ENCODE measurements at regions not wholly inside any gene's neighbourhood (a gene's known extent, or its start where the extent isn't known, plus 50 kb on each side); places are given as distances from the start of the nearest gene placed in this dataset.
"Not testable (repeated sequence)": the region's sequence is repeated elsewhere in the genome, so short reads cannot be mapped to it uniquely, and the experiment has no call there.

DNA sequence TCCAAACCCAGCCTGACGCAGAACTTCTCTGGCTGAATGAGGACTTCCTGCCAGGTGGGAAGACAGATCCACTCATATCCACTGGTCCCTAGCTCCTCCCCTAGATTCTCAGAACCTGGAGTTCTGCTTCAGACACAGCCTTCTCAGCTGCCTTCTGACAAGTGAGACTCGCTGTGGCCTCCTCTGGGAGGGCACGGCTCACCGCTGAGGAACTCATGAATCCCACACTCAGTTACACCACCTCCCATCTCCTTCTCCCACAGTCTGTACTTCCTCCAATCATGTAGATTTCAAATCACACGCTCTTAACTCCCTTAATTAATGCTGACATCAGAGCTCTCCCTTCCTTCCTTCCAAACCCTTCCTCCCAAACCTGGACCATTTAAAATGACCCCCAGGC is 86.4 kb upstream of the TMEM45B start:
- no peak for DNase-seq (ENCODE audit: low read depth)

DNA sequence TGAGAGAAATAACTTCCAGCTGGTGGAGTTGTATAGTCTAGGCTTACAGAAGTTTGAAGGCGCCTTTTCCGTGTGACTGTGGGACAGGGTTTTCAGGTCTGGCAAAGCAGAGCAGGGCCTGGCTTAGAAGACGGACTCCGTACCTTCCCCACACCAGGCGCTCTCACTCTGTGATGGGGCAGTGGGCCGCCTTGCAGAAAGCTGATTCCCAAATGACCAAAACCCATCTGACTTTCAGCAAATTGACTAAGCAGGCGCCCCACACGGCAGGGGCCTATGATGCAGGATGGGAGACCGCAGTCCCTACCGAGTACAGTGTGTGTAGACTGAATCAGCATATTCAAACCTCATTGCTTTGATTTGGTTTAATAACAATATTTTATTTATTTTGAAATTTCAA is 85.8 kb upstream of the TMEM45B start:
- DNase-seq (ENCODE audit: low read depth): no peak

DNA sequence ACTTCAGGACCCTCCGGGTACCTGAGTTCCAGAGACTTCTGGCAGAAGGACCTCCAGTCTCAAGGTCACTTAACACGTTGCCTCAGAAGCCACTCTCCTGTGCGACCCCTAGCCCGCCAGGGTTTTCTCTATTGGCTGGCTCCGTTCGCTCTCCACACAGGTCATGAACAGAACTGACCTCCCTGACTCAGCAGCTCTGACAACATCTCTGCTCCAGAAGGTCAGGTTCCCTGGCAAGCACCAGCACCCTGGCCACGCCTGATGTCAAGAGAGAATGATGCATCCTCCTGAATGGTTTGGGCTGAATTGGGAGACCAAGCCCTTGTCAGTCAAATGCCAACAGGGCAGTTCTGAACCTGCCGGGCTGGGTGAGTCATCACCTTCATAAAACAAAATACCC is 84.3 kb upstream of the TMEM45B start:
- DNase-seq (ENCODE audit: low read depth): no peak

DNA sequence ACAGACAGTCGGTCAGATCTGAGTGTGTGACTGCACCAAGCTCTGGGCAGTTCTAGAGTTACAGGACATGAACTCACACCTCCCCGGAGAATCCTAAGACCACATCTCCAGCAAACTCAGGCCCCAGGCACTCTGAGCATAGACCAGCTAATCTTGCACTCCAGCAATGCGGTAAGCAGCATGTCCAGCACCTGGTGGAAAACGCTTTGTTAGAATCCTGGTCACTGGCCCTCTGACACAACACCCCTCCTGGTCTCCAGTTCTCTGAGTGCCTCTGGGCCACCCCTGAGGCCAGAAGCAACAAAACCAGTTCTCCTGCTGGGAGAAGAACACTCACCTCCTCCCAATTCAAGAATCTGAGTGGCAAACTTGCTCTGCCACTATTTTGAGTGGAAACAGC is 82.7 kb upstream of the TMEM45B start:
- no peak for DNase-seq (ENCODE audit: low read depth)

DNA sequence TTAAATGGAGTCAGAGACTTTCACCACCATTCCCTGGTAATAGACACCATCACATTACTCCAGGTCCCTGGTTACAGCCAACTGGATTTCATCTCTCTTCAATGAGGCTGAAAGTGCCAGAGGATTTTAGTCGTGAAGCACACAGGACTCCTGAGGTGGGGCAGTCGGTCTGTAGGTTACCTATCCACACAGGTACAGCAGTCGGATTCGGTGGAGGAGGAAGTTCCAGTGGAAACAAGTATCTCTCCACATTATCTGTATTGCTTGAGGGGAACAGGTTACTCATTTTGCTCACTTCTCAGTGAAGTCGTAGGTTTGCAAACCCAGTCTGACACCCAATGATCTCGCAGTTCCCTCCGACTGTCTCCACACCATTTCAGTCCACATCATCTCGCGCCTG is 82.3 kb upstream of the TMEM45B start:
- no peak for DNase-seq (ENCODE audit: low read depth)

DNA sequence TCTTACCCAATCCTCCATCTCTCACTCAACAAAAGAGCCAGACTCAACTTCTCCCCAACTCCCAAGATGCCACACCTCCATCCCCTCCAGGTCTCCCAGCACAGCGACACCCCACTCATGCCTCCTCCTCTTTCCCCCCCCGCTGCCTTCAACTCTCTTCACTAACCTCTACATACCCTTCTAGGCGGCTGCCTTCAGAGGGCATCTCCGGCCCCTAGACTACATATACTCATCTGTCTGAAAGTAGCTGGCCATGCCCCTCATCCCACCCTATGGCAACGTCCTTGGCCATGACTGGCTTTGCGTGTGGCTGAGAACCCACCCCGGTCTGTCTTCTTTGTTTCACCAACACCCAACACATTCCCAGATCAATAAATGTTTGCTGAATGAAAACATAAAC is 81.7 kb upstream of the TMEM45B start:
- DNase-seq (ENCODE audit: low read depth): no peak

DNA sequence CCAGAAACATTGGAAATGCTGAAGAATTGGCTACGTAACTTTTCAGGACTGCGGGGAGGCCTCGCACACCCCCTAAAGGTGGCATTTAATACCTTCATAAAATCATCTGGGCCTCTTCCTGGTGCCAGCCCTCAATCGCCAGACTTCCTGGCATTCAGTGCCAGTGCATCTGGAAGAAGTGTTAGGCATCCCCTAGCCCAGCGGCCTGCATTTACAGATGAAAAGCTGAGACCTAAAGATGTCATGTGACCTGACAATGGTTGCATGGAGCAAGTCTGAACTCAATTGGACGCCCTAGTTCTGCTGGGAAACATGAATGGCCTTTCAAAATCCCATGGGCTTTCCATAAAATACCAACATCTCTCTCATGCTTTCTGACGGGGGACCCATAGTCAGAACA is 81.0 kb upstream of the TMEM45B start:
- DNase-seq (ENCODE audit: low read depth): no peak

DNA sequence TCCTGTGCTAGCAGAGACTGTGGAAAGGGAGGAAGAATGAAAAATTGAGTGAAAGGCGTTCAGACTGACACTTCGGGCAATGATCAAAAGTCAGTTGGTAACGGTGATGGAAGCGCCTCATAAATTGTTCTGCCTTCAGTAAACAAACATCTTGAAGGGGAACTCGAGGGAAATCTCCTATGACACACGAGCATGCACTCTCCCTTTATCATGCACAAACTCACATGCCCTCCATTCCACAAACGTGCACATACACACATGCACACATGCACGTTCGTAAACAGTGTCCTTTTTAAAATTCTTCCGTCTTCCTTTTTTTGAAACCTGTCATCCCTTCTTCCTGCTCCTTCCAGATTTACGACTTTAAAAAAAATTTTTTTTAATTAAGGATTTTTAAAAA is 77.8 kb upstream of the TMEM45B start:
- no peak for DNase-seq (ENCODE audit: low read depth)

DNA sequence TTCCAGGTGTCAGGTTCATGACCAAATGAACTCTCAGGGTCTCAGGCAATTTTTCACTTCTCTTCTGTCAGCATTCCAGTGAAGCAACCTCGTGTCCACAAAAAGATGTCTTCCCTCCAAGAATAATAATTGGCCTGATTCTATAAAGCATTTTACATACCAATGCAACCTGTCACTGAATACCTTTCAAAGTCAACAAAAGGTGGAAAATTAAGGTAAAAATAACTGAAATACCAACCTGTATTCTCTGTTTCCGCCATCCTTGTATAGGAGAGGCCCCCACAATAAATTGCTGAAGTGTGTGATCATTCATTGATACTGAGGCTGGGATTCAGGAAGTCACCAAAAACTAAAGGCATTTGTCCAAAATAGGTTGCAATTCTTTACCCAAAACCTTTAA is 77.4 kb upstream of the TMEM45B start:
- no peak for DNase-seq (ENCODE audit: low read depth)

DNA sequence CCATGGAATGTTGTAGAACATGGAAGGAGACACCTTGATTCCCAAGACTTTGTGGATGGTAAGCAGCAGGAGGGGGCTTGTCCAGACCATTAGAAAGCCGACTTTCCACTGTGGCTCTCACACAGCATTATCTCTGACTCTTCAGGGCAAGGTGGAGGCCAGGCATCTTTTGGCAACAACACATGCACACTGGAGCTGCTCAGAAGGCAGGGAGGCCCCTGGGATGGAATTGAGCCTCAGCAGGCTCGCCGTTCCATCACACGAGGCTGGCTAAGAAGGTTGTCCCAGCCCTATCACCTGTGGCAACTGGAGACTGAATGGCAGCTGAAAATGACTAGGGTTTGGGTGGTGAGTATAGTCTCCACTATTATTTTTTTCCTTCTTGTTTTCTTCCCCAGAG is 76.3 kb upstream of the TMEM45B start:
- DNase-seq (ENCODE audit: low read depth): no peak

DNA sequence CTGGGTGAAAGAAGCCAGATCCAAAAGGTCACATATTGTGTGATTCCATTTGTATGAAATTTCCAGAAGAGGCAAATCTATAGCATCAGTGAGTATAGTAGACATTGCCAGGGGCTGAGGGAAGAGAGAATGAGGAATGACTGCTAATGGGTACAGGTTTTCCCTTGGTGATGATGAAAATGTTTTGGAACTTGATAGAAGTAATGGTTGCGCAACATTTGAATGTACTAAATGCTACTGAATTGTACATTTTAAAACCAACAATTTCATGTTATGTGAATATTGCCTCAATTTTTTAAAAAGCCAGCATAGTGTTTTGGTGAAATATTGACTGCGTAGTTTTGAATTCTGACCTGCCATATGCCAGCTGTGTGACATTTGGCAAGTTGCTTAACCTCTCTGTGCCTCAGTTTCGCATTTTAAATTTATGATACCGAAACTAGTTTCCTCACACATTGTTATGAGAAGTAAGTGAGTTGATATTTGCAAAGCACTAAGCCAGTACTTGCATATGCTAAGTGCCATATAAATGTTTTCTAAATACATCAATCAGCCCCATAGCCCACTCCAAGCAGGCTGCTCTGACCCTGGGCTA is 75.4 kb upstream of the TMEM45B start:
- no peak for DNase-seq (ENCODE audit: low read depth)

DNA sequence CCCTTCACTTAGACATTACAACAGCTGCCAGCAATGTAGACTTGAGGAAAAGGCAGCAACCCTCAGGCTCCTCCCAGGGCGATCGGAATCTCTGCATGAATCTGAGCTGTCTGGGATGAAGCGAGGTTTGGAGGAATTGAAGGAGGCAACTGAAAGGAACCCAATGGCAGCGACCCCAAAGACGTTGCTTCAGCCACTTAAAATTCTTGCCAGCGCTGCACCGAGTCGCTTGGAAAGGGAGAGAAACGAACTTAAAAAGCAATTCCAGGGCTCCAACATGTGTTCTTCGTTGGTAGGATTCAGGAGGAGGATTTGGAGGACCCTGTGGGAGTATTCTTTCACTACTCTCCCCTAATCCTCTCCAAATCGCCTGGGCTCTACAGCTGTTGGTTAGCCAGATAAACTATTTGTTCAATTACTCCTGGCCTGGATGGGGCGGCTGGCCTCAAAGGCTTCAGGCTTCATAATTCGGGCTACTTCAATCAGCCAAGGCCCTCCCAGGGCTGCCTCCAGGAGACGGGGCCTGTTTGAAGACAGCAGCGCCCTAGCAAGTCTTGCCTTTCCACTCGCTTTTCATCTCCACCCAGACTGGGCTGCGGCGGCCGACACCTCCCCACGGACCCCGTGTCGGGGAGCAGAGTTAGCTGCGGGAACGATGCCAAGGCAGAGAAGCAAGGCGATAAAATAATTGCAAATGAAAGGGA is 72.4 kb upstream of the TMEM45B start:
- DNase-seq (ENCODE audit: low read depth): no peak

DNA sequence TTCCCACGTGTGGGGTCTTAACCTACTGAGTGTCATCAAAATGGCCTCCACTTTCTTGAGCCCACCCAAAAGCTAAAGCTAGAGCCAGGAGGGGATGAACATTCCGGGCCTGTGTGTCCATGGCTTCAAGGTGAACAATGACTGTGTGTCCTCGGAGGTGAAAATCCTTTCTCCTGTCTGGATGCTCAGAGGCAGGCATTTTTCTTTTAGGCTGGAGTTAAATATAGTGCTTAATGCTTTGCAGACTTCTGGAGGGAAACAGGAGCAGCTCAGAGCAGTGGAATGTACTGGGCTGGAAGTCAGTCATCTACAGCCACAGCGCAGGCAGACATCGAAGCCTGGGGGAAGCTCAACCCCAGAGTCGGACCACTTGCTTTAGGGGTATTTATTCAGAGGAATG is 68.6 kb upstream of the TMEM45B start:
- no peak for DNase-seq (ENCODE audit: low read depth)

DNA sequence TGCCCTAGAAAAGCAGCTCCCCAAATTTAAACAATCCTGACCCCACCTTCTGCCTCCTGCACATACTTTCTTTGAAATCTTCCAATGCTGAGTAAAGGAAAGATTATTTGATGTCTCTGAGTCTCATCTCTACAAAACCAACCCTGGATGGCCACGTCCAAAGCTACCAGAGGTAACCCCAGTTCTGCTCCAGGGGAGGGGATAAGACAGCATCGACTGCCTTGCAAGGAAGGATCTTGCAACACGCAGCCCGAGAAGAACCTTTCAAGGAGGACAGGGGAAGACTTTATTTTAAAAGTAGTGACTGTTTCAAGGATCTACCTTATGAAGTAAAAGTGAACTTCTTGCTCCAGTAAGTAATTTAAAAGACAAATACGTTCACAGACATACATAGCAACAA is 66.5 kb upstream of the TMEM45B start:
- no peak for DNase-seq (ENCODE audit: low read depth)

DNA sequence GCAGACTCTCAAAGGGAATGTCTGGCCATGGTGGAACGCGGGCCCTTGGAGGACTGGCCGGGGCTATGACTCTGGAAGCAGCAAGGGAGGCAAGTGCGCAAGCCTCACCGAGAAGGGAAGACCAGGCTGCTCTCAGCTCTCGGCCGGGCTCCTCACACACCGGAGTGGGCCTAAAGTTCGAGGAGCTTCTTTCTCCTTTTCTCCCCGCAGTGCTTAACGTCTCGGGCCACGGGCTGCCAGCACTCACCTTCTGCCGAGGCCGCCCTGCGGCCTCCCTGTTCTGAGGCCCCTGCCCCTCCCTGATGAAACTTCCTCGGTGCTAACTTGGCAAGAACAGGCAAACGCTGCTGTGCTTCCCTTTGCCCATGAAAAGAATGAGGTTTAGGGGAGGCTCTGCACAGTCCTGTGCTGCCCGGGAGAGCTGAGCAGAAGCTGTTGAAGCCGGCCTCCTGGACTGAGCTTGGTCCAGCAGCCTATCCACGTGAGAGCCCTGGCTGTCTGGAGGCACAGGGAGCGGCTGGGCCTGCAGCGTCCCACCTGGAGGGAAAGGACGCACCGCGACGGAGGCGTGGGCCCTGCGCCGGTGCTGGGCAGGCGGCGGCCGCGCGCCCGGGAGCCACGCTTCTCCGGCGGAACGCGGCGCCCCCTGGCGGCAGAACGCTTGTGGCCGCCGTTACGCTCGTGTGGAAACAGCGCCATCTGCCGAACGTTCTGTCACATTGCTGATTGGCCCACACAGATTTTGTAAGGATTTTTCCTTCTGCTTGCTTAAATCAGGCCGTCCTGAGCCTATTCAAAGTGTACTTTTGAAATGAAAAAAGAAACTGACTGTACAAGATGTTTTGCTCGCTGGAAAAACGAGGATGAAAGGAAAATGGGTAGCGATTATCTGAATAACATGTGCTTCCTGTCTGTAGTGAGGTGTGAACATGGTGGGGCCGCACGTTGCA is 65.0 kb upstream of the TMEM45B start:
- DNase-seq (ENCODE audit: low read depth): peak; percentile 65

DNA sequence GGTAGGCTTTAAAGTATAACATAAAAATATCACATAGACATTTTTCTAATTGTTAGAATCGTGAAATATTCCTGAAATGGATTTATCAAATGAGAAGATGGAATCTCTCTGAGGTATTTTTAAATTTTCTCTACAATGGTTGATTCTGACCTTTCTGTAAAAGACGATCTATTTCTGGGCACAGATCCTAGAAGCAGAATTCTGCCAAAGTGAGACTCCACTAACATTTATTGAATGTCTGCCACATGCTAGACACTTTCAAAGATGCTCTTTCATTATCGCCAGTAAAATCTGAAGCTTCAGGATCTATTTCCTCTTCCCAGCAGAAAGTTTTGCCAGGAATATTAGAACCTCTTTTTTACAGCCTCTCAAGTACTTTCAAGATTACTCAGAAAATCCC is 64.1 kb upstream of the TMEM45B start:
- no peak for DNase-seq (ENCODE audit: low read depth)

DNA sequence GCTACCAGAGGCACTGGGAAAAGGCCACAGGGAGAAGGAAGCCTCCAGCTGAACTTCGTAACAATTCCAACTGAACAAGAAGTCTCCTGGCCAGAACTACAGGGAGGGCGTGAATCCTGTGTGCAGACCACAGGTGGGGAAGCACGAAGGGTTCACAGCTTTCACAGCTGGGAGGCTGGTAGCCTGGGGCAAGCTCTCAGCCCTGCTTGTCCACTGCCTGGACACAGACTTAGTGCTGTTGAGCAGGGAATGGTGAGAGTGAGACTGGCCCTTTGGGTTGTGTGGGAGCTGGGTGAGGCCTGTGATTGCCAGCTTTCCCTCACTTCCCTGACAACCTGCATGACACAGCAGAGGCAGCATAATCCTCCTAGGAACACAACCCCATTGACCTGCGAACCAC is 52.1 kb upstream of the TMEM45B start:
- DNase-seq (ENCODE audit: low read depth): not testable (repeated sequence)

DNA sequence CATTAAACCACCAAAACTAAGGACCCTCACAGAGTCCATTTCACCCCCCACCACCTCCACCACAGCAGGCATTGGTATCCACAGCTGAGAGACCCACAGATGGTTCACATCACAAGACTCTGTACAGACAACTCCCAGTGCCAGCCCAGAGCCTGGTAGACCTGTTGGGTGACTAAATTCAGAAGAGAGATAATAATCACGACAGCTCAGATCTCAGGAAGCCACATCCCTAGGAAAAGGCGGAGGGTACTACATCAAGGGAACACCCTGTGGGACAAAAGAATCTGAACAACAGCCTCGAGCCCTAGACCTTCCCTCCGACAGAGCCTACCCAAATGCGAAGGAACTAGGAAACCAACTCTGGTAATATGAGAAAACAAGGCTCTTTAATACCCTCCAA is 51.4 kb upstream of the TMEM45B start:
- not testable (repeated sequence) for DNase-seq (ENCODE audit: low read depth)
